ENCODE measurements at regions not wholly inside any gene's neighbourhood (a gene's known extent, or its start where the extent isn't known, plus 50 kb on each side); places are given as distances from the start of the nearest gene placed in this dataset.
"Not testable (repeated sequence)": the region's sequence is repeated elsewhere in the genome, so short reads cannot be mapped to it uniquely, and the experiment has no call there.

GRCh38 chr1:101587741-101588140, 350.9 kb downstream of the S1PR1 start:
- H3K9ac ChIP-seq (ENCODE audit: low read depth in 1 of 2, low read length in 2 of 2), result no peak overlapping the region
- no peaks in the 10 kb centered on the region for H3K27me3 ChIP-seq (ENCODE audit: control insufficient read depth in 2 of 2, insufficient read depth in 2 of 2, low read length in 2 of 2)
- H3K4me1 ChIP-seq (ENCODE audit: control insufficient read depth in 2 of 2, insufficient read depth in 2 of 2, low read length in 2 of 2), result no peaks in the 10 kb centered on the region
- no peaks in the 10 kb centered on the region for H3K9me3 ChIP-seq (ENCODE audit: control insufficient read depth in 2 of 2, low read length in 2 of 2)
- no peaks in the 10 kb centered on the region for H3K36me3 ChIP-seq (ENCODE audit: control insufficient read depth in 2 of 2, insufficient read depth in 2 of 2, low read length in 2 of 2)
- H3K4me3 ChIP-seq (ENCODE audit: low read length in 2 of 2), result no peak overlapping the region
- H3K27ac ChIP-seq (ENCODE audit: low read depth in 2 of 2, low read length in 2 of 2), result no peak overlapping the region

DNA sequence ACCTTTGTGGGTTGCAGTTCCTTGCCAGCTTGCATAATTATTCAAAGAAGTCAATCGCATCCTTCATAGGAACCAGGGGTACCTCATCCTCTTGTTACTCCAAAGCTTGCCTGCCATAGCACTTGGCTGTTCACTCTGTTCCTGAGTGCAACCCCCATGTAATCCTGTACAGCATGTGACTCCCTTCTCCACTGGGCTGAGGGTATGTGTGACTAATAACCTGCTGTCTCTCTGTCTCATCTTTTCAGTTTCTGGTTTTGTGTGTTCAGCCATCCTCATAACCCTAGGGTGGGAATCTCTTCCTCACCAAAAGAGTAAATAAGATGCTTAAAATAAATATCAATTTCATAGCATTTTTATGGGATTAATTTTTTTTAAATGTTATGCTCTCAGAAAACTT, 351.9 kb downstream of the S1PR1 start:
- Histone ChIP-seq H3K4me1 (ENCODE audit: control insufficient read depth in 2 of 2, insufficient read depth in 2 of 2, low read length in 2 of 2) (no peaks in the 10 kb centered on the region), H3K9me3 (ENCODE audit: control insufficient read depth in 2 of 2, low read length in 2 of 2) (no peaks in the 10 kb centered on the region), H3K4me3 (ENCODE audit: low read length in 2 of 2) (no peak overlapping the region), H3K9ac (ENCODE audit: low read depth in 1 of 2, low read length in 2 of 2) (no peak overlapping the region), H3K27me3 (ENCODE audit: control insufficient read depth in 2 of 2, insufficient read depth in 2 of 2, low read length in 2 of 2) (no peaks in the 10 kb centered on the region), H3K27ac (ENCODE audit: low read depth in 2 of 2, low read length in 2 of 2) (no peak overlapping the region), H3K36me3 (ENCODE audit: control insufficient read depth in 2 of 2, insufficient read depth in 2 of 2, low read length in 2 of 2) (no peaks in the 10 kb centered on the region)

DNA sequence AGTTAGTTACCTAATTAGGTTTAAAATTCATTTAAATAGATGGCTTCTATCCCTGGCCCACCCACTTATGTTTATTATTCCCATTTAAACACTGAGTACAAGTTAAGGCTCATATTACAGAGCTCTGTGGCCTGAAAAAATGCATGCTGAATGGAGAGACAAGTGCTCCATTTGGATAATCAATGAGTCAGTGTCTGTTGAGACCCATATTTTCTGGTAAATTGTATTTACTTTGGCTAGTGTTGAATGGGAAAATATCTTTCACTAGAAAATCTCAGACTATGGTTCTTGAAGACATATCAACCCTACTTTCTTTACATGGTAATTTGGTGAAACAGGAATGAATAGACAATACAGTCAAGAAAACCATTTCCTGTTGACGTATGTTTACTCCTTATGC, 356.0 kb downstream of the S1PR1 start:
- H3K9ac ChIP-seq (ENCODE audit: low read depth in 1 of 2, low read length in 2 of 2), result no peak overlapping the region
- H3K36me3 ChIP-seq (ENCODE audit: control insufficient read depth in 2 of 2, insufficient read depth in 2 of 2, low read length in 2 of 2), result no peaks in the 10 kb centered on the region
- no peak overlapping the region for H3K27ac ChIP-seq (ENCODE audit: low read depth in 2 of 2, low read length in 2 of 2)
- H3K27me3 ChIP-seq (ENCODE audit: control insufficient read depth in 2 of 2, insufficient read depth in 2 of 2, low read length in 2 of 2), result no peaks in the 10 kb centered on the region
- H3K9me3 ChIP-seq (ENCODE audit: control insufficient read depth in 2 of 2, low read length in 2 of 2), result no peaks in the 10 kb centered on the region
- H3K4me1 ChIP-seq (ENCODE audit: control insufficient read depth in 2 of 2, insufficient read depth in 2 of 2, low read length in 2 of 2), result no peaks in the 10 kb centered on the region
- no peak overlapping the region for H3K4me3 ChIP-seq (ENCODE audit: low read length in 2 of 2)

- Histone ChIP-seq H3K4me1 (ENCODE audit: control insufficient read depth in 2 of 2, insufficient read depth in 2 of 2, low read length in 2 of 2) (no peaks in the 10 kb centered on the region), H3K27me3 (ENCODE audit: control insufficient read depth in 2 of 2, insufficient read depth in 2 of 2, low read length in 2 of 2) (no peaks in the 10 kb centered on the region), H3K9ac (ENCODE audit: low read depth in 1 of 2, low read length in 2 of 2) (no peak overlapping the region), H3K4me3 (ENCODE audit: low read length in 2 of 2) (no peak overlapping the region), H3K27ac (ENCODE audit: low read depth in 2 of 2, low read length in 2 of 2) (no peak overlapping the region), H3K9me3 (ENCODE audit: control insufficient read depth in 2 of 2, low read length in 2 of 2) (no peaks in the 10 kb centered on the region), H3K36me3 (ENCODE audit: control insufficient read depth in 2 of 2, insufficient read depth in 2 of 2, low read length in 2 of 2) (no peaks in the 10 kb centered on the region)
Observed at GRCh38 chr1:101595881-101596374, 359.1 kb downstream of the S1PR1 start.

- H3K4me3 ChIP-seq (ENCODE audit: low read length in 2 of 2); H3K27me3 ChIP-seq (ENCODE audit: control insufficient read depth in 2 of 2, insufficient read depth in 2 of 2, low read length in 2 of 2); H3K36me3 ChIP-seq (ENCODE audit: control insufficient read depth in 2 of 2, insufficient read depth in 2 of 2, low read length in 2 of 2); H3K4me1 ChIP-seq (ENCODE audit: control insufficient read depth in 2 of 2, insufficient read depth in 2 of 2, low read length in 2 of 2); H3K9ac ChIP-seq (ENCODE audit: low read depth in 1 of 2, low read length in 2 of 2); H3K9me3 ChIP-seq (ENCODE audit: control insufficient read depth in 2 of 2, low read length in 2 of 2); H3K27ac ChIP-seq (ENCODE audit: low read depth in 2 of 2, low read length in 2 of 2): not testable (repeated sequence)
Observed at GRCh38 chr1:101600615-101601014, 363.8 kb downstream of the S1PR1 start.

DNA sequence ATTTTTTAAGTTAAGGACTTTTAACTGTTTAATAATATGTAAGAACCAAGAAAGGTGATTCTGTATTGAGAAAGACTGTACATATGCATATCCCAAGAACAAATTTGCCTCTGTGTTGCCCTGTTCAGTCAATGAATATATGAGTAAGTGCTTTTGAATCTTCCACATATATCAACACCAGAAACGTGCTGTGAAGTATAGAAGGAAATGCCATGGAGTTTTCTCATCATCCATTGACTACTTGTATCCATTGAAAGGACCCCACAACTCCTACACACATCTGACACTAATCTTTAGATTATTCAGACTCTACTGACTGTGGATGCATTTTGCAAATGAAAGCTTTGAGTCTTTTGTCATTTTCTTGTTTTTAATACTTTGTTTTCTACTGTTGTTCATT, 366.9 kb downstream of the S1PR1 start:
- Histone ChIP-seq H3K9me3 (ENCODE audit: control insufficient read depth in 2 of 2, low read length in 2 of 2) (no peaks in the 10 kb centered on the region), H3K36me3 (ENCODE audit: control insufficient read depth in 2 of 2, insufficient read depth in 2 of 2, low read length in 2 of 2) (no peaks in the 10 kb centered on the region), H3K4me1 (ENCODE audit: control insufficient read depth in 2 of 2, insufficient read depth in 2 of 2, low read length in 2 of 2) (no peaks in the 10 kb centered on the region), H3K9ac (ENCODE audit: low read depth in 1 of 2, low read length in 2 of 2) (no peak overlapping the region), H3K4me3 (ENCODE audit: low read length in 2 of 2) (no peak overlapping the region), H3K27me3 (ENCODE audit: control insufficient read depth in 2 of 2, insufficient read depth in 2 of 2, low read length in 2 of 2) (no peaks in the 10 kb centered on the region), H3K27ac (ENCODE audit: low read depth in 2 of 2, low read length in 2 of 2) (no peak overlapping the region)

- Histone ChIP-seq H3K27me3 (ENCODE audit: control insufficient read depth in 2 of 2, insufficient read depth in 2 of 2, low read length in 2 of 2) (no peaks in the 10 kb centered on the region), H3K36me3 (ENCODE audit: control insufficient read depth in 2 of 2, insufficient read depth in 2 of 2, low read length in 2 of 2) (no peaks in the 10 kb centered on the region), H3K9me3 (ENCODE audit: control insufficient read depth in 2 of 2, low read length in 2 of 2) (no peaks in the 10 kb centered on the region), H3K4me1 (ENCODE audit: control insufficient read depth in 2 of 2, insufficient read depth in 2 of 2, low read length in 2 of 2) (no peaks in the 10 kb centered on the region), H3K27ac (ENCODE audit: low read depth in 2 of 2, low read length in 2 of 2) (no peak overlapping the region), H3K9ac (ENCODE audit: low read depth in 1 of 2, low read length in 2 of 2) (no peak overlapping the region), H3K4me3 (ENCODE audit: low read length in 2 of 2) (no peak overlapping the region)
Observed at GRCh38 chr1:101605878-101606277, 369.1 kb downstream of the S1PR1 start.

- H3K4me3 ChIP-seq (ENCODE audit: low read length in 2 of 2), result no peak overlapping the region
- H3K36me3 ChIP-seq (ENCODE audit: control insufficient read depth in 2 of 2, insufficient read depth in 2 of 2, low read length in 2 of 2), result no peaks in the 10 kb centered on the region
- no peak overlapping the region for H3K9ac ChIP-seq (ENCODE audit: low read depth in 1 of 2, low read length in 2 of 2)
- no peaks in the 10 kb centered on the region for H3K4me1 ChIP-seq (ENCODE audit: control insufficient read depth in 2 of 2, insufficient read depth in 2 of 2, low read length in 2 of 2)
- H3K9me3 ChIP-seq (ENCODE audit: control insufficient read depth in 2 of 2, low read length in 2 of 2), result no peaks in the 10 kb centered on the region
- no peak overlapping the region for H3K27ac ChIP-seq (ENCODE audit: low read depth in 2 of 2, low read length in 2 of 2)
- H3K27me3 ChIP-seq (ENCODE audit: control insufficient read depth in 2 of 2, insufficient read depth in 2 of 2, low read length in 2 of 2), result no peaks in the 10 kb centered on the region
Observed at GRCh38 chr1:101613546-101613945, 376.7 kb downstream of the S1PR1 start.

DNA sequence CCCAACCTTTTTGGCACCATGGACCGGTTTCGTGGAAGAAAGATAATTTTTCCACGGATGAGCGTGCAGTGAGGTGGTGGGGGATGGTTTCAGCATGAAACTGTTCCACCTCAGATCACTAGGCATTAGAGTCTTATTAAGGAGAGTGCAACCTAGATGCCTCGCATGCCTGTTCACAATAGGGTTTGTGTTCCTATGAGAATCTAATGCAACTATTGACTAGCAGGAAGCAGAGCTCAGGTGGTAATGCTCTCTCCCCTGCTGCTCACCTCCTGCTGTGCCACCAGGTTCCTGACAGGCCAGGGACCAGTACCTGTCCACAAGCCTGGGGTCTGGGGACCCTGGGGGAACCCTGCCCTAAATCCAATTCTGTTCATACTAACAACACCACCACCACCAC, 377.8 kb downstream of the OLFM3 start:
- Histone ChIP-seq H3K9me3 (ENCODE audit: control insufficient read depth in 2 of 2, low read length in 2 of 2) (no peaks in the 10 kb centered on the region), H3K27ac (ENCODE audit: low read depth in 2 of 2, low read length in 2 of 2) (no peak overlapping the region), H3K4me1 (ENCODE audit: control insufficient read depth in 2 of 2, insufficient read depth in 2 of 2, low read length in 2 of 2) (no peaks in the 10 kb centered on the region), H3K4me3 (ENCODE audit: low read length in 2 of 2) (no peak overlapping the region), H3K36me3 (ENCODE audit: control insufficient read depth in 2 of 2, insufficient read depth in 2 of 2, low read length in 2 of 2) (no peaks in the 10 kb centered on the region), H3K9ac (ENCODE audit: low read depth in 1 of 2, low read length in 2 of 2) (no peak overlapping the region), H3K27me3 (ENCODE audit: control insufficient read depth in 2 of 2, insufficient read depth in 2 of 2, low read length in 2 of 2) (no peaks in the 10 kb centered on the region)

- Histone ChIP-seq H3K9ac (ENCODE audit: low read depth in 1 of 2, low read length in 2 of 2) (no peak overlapping the region), H3K36me3 (ENCODE audit: control insufficient read depth in 2 of 2, insufficient read depth in 2 of 2, low read length in 2 of 2) (no peaks in the 10 kb centered on the region), H3K4me1 (ENCODE audit: control insufficient read depth in 2 of 2, insufficient read depth in 2 of 2, low read length in 2 of 2) (no peaks in the 10 kb centered on the region), H3K9me3 (ENCODE audit: control insufficient read depth in 2 of 2, low read length in 2 of 2) (no peaks in the 10 kb centered on the region), H3K4me3 (ENCODE audit: low read length in 2 of 2) (no peak overlapping the region), H3K27me3 (ENCODE audit: control insufficient read depth in 2 of 2, insufficient read depth in 2 of 2, low read length in 2 of 2) (no peaks in the 10 kb centered on the region), H3K27ac (ENCODE audit: low read depth in 2 of 2, low read length in 2 of 2) (no peak overlapping the region)
Observed at GRCh38 chr1:101632548-101633272, 364.0 kb downstream of the OLFM3 start.
